Pancreas (tissue), 10 donors: ENCODE measurements at regions not wholly inside any gene's neighbourhood (a gene's known extent, or its start where the extent isn't known, plus 50 kb on each side); places are given as distances from the start of the nearest gene placed in this dataset.

Experiments
- ATAC-seq, 4 donors: fragments of 200-7000 bp; cut with Tn5 transposase; one replicate each; pipeline versions ENCODE4 v1.8.0 to v1.9.1; 2020; ENCODE audit warnings: mild to moderate bottlenecking in 4 of 4, moderate library complexity in 4 of 4
- DNase-seq, 6 donors: peaks; one replicate each; pipeline ENCODE4 v3.0.0-alpha.2; 2020
- FAIRE-seq: peaks from 2 replicates; lab custom pipeline; 2012; peaks lifted over from hg19 to GRCh38; lab: Jason Lieb, UNC
- H3K27ac ChIP-seq, 4 donors: fragments of 200-600 bp; sonication (generic); 1 replicate in 3 of 4; 2 replicates in 1 of 4; pipeline versions ENCODE4 v1.5.0 to v1.8.0; 2020
- H3K27me3 ChIP-seq, 4 donors: fragments of 200-600 bp; one replicate each; pipeline ENCODE4 v1.8.0; 2021
- H3K36me3 ChIP-seq, 3 donors: fragments of 200-600 bp; sonication (generic) in 1 of 3; one replicate each; pipeline versions ENCODE4 v1.5.0 to v1.8.0; 2020 to 2021
- H3K4me1 ChIP-seq, 3 donors: fragments of 200-600 bp; one replicate each; pipeline ENCODE4 v1.8.0; 2021
- H3K4me3 ChIP-seq, 4 donors: fragments of 200-600 bp; sonication (generic) in 2 of 4; one replicate each; pipeline versions ENCODE4 v1.5.0 to v1.8.0; 2020 to 2021
- H3K9me3 ChIP-seq, 4 donors: fragments of 200-600 bp; one replicate each; pipeline ENCODE4 v1.8.0; 2021
- WGBS, 2 donors: extraction: QIAGEN DNeasy Blood & Tissue Kit; methylation state at CpG; one replicate each; pipeline ENCODE4 v1.1.7; 2013; 5-methylcytosine and 5-hydroxymethylcytosine counted together
- intact Hi-C, 3 donors: fragments of 100-400 bp; cut with DNase I; formaldehyde crosslinking; loops; one replicate each; pipeline versions ENCODE4 v1.11.1 to v1.14.2; 2022
- TF ChIP-seq, protein P1 (sequence below), 4 donors: fragments of 200-600 bp; sonication (generic) in 3 of 4; IDR thresholded peaks; one replicate each; pipeline versions ENCODE4 v1.5.0 to v1.8.0; 2021; ENCODE audit warnings: antibody characterized with exemption in 4 of 4
- donor health status: healthy with polysubstance abuse.
- donor health status: DM: no; HTN: no; CAD: no; lungs with moderate emphysema.
- donor health status: DM: no; HTN: no; CAD: no.
- donor health status: control.
- donor health status: control.
- donor health status: Bipolar disorder and iron deficiency.
- donor health status: DM: yes; HTN: yes; CAD: no.
- donor health status: DM: no; HTN: no; CAD: no.
- donor health status: DM: no; HTN: no; CAD: no.
- donor health status: DM: yes; HTN: yes; CAD: no.

DNA sequence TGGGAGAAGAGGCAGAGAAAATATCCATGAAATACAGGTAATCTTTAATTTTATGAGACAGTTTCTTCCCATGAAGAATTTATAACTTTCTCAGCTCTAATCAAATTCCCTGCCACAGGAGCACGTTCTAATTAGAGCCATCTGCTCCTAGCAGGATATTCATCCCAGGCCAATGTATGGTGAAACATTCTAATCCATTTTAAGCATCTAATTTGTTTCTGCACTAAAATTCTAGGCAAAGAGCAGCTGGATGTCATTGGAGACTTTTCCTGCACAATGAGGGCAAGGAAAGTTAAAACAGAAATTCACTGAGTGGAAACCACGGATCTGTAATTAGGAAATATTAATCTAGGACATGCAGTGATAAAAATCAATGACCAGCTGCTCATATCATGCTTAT, 107.7 kb upstream of the ZFP42 start:
- ATAC-seq, result no peak

DNA sequence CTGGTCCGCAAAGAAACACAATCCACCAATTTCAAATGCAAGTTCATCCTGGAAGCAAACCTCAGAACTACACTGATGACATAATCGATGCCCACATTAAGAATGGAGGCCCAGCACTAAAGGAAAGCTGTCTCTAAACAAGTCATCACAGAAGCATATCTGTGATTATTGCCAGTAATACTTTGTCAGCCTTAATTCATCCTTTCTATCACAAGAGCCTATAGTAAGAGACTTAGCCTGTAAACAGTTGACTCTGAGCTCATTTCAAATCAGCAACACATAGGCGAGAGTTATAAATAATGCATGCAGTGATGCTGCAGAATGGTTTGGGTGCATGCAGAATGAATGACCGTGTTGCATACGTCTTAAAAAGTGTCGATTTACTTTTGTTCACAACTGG, 105.9 kb upstream of the ZFP42 start:
- Histone ChIP-seq H3K4me3 (no peak overlapping the region), H3K4me1 (no peaks in the 10 kb centered on the region), H3K27me3 (no peaks in the 10 kb centered on the region), H3K9me3 (no peaks in the 10 kb centered on the region), H3K27ac (no peak overlapping the region), H3K36me3 (no peaks in the 10 kb centered on the region)
- ATAC-seq (no peak), DNase-seq (no peak), FAIRE-seq (no peak)
- WGBS, 2 donors, result 74 to 87% methylated on average over 6 of the region's 6 CpGs
- intact Hi-C loops, result no loop called here
- TF ChIP-seq, protein P1, sequence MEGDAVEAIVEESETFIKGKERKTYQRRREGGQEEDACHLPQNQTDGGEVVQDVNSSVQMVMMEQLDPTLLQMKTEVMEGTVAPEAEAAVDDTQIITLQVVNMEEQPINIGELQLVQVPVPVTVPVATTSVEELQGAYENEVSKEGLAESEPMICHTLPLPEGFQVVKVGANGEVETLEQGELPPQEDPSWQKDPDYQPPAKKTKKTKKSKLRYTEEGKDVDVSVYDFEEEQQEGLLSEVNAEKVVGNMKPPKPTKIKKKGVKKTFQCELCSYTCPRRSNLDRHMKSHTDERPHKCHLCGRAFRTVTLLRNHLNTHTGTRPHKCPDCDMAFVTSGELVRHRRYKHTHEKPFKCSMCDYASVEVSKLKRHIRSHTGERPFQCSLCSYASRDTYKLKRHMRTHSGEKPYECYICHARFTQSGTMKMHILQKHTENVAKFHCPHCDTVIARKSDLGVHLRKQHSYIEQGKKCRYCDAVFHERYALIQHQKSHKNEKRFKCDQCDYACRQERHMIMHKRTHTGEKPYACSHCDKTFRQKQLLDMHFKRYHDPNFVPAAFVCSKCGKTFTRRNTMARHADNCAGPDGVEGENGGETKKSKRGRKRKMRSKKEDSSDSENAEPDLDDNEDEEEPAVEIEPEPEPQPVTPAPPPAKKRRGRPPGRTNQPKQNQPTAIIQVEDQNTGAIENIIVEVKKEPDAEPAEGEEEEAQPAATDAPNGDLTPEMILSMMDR (IDR thresholded peaks at IDR 0.05), result no peak

More for the DNA sequence above, 107.7 kb upstream of the ZFP42 start:
- FAIRE-seq, result no peak
- TF ChIP-seq, protein P1 (IDR thresholded peaks at IDR 0.05), result no peak
- no peaks in the 10 kb centered on the region for H3K4me1 ChIP-seq
- intact Hi-C loops, result no loop called here
- no peak for DNase-seq
- no peaks in the 10 kb centered on the region for H3K36me3 ChIP-seq
- H3K4me3 ChIP-seq, result no peak overlapping the region
- no peaks in the 10 kb centered on the region for H3K27me3 ChIP-seq
- no peak overlapping the region for H3K27ac ChIP-seq
- no peaks in the 10 kb centered on the region for H3K9me3 ChIP-seq
- WGBS, 2 donors, result 24 to 26% methylated on average over 2 of the region's 2 CpGs

DNA sequence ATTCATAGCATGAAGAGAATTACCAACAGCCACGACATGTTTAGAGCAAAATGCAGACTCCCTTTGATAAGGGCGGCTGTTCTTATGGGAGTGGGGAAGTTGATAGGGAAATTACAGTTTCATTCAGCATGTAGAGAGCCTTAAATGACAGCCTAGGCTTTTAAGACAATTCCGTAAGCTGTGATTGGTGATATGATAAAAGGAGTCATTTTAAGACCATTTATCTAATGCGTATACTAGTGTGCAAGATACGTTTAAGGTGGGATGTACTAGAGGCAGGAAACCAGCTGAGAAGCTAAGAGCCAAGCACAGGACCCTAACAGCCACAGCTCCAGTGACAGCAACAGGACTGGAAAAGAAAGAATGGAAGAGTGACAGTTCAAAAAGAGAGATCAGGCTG, 102.2 kb upstream of the ZFP42 start:
- H3K27ac ChIP-seq, result no peak overlapping the region
- no peaks in the 10 kb centered on the region for H3K27me3 ChIP-seq
- H3K9me3 ChIP-seq, result no peaks in the 10 kb centered on the region
- no peak for FAIRE-seq
- TF ChIP-seq, protein P1 (IDR thresholded peaks at IDR 0.05), result no peak
- no peak for DNase-seq
- no peak for ATAC-seq
- intact Hi-C loops, result no loop called here
- WGBS, 2 donors, result 63 to 73% methylated on average over 5 of the region's 5 CpGs
- H3K4me3 ChIP-seq, result no peak overlapping the region
- H3K36me3 ChIP-seq, result no peaks in the 10 kb centered on the region
- H3K4me1 ChIP-seq, result no peaks in the 10 kb centered on the region

DNA sequence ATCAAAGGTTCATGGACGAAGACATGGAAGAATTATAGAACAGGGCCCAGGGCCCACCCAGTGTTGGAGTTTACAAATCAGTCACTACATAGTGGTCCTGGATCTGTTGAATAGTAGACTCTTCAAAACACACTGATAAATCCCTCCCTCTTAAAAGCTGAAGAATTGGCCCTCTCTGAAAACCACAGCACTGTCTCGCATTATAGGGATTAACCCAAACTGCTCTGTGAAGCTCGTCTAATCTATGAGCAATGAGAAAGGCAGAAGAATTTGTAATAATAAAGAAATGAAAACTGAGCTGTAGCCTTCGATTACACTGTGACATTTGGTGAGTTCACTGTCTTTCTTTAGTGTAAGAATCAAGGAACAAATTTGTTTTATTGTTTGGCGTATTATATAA, 92.5 kb upstream of the ZFP42 start:
- no peak for FAIRE-seq
- no peak for ATAC-seq
- H3K27me3 ChIP-seq, result no peaks in the 10 kb centered on the region
- intact Hi-C loops, result no loop called here
- no peak overlapping the region for H3K4me3 ChIP-seq
- H3K36me3 ChIP-seq, result no peaks in the 10 kb centered on the region
- no peak for DNase-seq
- H3K9me3 ChIP-seq, result no peaks in the 10 kb centered on the region
- WGBS, 2 donors, result 70 to 78% methylated on average over 5 of the region's 5 CpGs
- no peaks in the 10 kb centered on the region for H3K4me1 ChIP-seq
- no peak overlapping the region for H3K27ac ChIP-seq
- TF ChIP-seq, protein P1 (IDR thresholded peaks at IDR 0.05), result no peak

DNA sequence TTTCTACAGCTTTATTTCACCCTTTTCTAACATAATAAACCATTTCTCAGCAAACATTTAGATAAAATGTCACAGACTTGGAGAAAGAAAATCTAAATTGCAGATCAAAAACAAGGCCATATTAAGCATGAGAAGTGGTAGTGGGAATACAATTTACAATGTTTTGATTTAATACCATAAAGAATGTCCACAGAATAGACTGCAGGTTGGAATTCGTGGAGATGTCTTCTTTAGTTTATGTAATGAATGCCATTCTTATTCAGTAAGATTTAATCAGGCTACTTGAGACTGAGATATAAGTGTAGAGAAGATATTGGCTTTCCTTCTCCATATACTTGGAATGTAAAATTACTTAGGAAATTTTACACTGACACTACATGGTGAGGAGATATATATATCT, 91.9 kb upstream of the ZFP42 start:
- WGBS, 2 donors, result 27 to 37% methylated on average over 1 of the region's 1 CpG
- no peak for FAIRE-seq
- DNase-seq, result no peak
- no peak for ATAC-seq
- H3K4me1 ChIP-seq, result no peaks in the 10 kb centered on the region
- TF ChIP-seq, protein P1 (IDR thresholded peaks at IDR 0.05), result no peak
- no peaks in the 10 kb centered on the region for H3K27me3 ChIP-seq
- intact Hi-C loops, result no loop called here
- no peak overlapping the region for H3K27ac ChIP-seq
- no peak overlapping the region for H3K4me3 ChIP-seq
- H3K36me3 ChIP-seq, result no peaks in the 10 kb centered on the region
- no peaks in the 10 kb centered on the region for H3K9me3 ChIP-seq
